IMR-90 (cell line): ENCODE measurements at regions not wholly inside any gene's neighbourhood (a gene's known extent, or its start where the extent isn't known, plus 50 kb on each side); places are given as distances from the start of the nearest gene placed in this dataset.

Experiments used
- ATAC-seq: fragments of 200-7000 bp; cut with Tn5 transposase; 2 replicates; pipeline ENCODE4 v1.9.1; 2020; ENCODE audit warnings: low read depth, mild to moderate bottlenecking, moderate library complexity
- BruUV-seq: library from RNA; stranded (reverse); fragments of 400-500 nt; replicated peaks from 2 replicates; lab custom pipeline; 2021; lab: Mats Ljungman, UMichigan
- CTCF ChIA-PET: fragments of 300-600 bp; formaldehyde crosslinking; extraction: SDS; loops from one replicate; lab custom pipeline; 2021; ENCODE audit warnings: antibody characterized with exemption; lab: Yijun Ruan, JAX
- POLR2A ChIA-PET: fragments of 300-600 bp; sonication (Branson Sonifier 250); formaldehyde crosslinking; loops from one replicate; lab custom pipeline; 2022; ENCODE audit warnings: antibody characterized with exemption; ENCODE audit not compliant: unreplicated experiment; lab: Charles Lee
- DNase-seq: peaks from one replicate; pipeline ENCODE4 v3.0.0; 2013
- H2AFZ ChIP-seq: replicated peaks from 2 replicates; pipeline ENCODE3; 2013; ENCODE audit warnings: low read length, mild to moderate bottlenecking; ENCODE audit not compliant: poor library complexity
- H2AK5ac ChIP-seq: 2 replicates; pipeline ENCODE4 v1.6.1; 2013; ENCODE audit warnings: low read depth, low read length, inconsistent platforms
- H2AK9ac ChIP-seq: replicated peaks from 2 replicates; pipeline ENCODE3; 2013; ENCODE audit warnings: mild to moderate bottlenecking, low read depth, low read length, moderate library complexity; ENCODE audit not compliant: poor library complexity
- H2BK120ac ChIP-seq: 2 replicates; pipeline ENCODE4 v1.6.1; 2013; ENCODE audit warnings: low read depth, low read length, inconsistent platforms
- H2BK15ac ChIP-seq: 3 replicates; pipeline ENCODE4 v1.6.1; 2013; ENCODE audit warnings: low read depth, low read length, inconsistent platforms
- H2BK20ac ChIP-seq: 2 replicates; pipeline ENCODE4 v1.6.1; 2013; ENCODE audit warnings: low read depth, mild to moderate bottlenecking, inconsistent platforms, low read length, moderate library complexity
- H2BK5ac ChIP-seq: 2 replicates; pipeline ENCODE4 v1.6.1; 2013; ENCODE audit warnings: mild to moderate bottlenecking, low read depth, low read length, inconsistent platforms; ENCODE audit not compliant: poor library complexity, severe bottlenecking
- H3K14ac ChIP-seq: replicated peaks from 2 replicates; pipeline ENCODE4 v1.6.1; 2013; ENCODE audit warnings: low read depth, low read length, inconsistent platforms
- H3K18ac ChIP-seq: 2 replicates; pipeline ENCODE4 v1.6.1; 2013; ENCODE audit warnings: low read depth, low read length, control low read depth
- H3K23ac ChIP-seq: 2 replicates; pipeline ENCODE4 v1.6.1; 2013; ENCODE audit warnings: low read depth, low read length, inconsistent platforms
- H3K27ac ChIP-seq: 2 replicates; pipeline ENCODE4 v1.5.1; 2013; ENCODE audit warnings: mild to moderate bottlenecking, control low read depth, low read length; ENCODE audit not compliant: insufficient read depth
- H3K27me3 ChIP-seq: 2 replicates; pipeline ENCODE4 v1.6.1; 2013; ENCODE audit warnings: low read length; ENCODE audit not compliant: control insufficient read depth, insufficient read depth
- H3K36me3 ChIP-seq: 2 replicates; pipeline ENCODE4 v1.6.1; 2013; ENCODE audit warnings: low read length, mixed read lengths; ENCODE audit not compliant: control insufficient read depth, insufficient read depth
- H3K4ac ChIP-seq: 2 replicates; pipeline ENCODE4 v1.6.1; 2013; ENCODE audit warnings: low read depth, low read length, inconsistent platforms
- H3K4me1 ChIP-seq: 2 replicates; pipeline ENCODE4 v1.6.1; 2013; ENCODE audit warnings: low read length, mixed read lengths; ENCODE audit not compliant: control insufficient read depth, insufficient read depth
- H3K4me2 ChIP-seq: 2 replicates; pipeline ENCODE4 v1.6.1; 2013; ENCODE audit warnings: low read depth, mild to moderate bottlenecking, control low read depth, low read length, moderate library complexity
- H3K4me3 ChIP-seq: 2 replicates; pipeline ENCODE4 v1.5.1; 2013; ENCODE audit warnings: low read depth, mild to moderate bottlenecking, control low read depth, low read length, moderate library complexity; ENCODE audit not compliant: insufficient read depth
- H3K56ac ChIP-seq: 2 replicates; pipeline ENCODE4 v1.6.1; 2013; ENCODE audit warnings: low read length, inconsistent platforms; ENCODE audit not compliant: insufficient read depth; ENCODE audit errors: extremely low read depth
- H3K79me1 ChIP-seq, 2 experiments: 2 replicates each; pipeline ENCODE4 v1.6.1; 2013; ENCODE audit warnings: low read length in 2 of 2, inconsistent platforms in 1 of 2, low read depth in 1 of 2
- H3K9ac ChIP-seq: 2 replicates; pipeline ENCODE4 v1.6.1; 2013; ENCODE audit warnings: low read depth, low read length, control low read depth
- H3K9me1 ChIP-seq: 2 replicates; pipeline ENCODE4 v1.6.1; 2013; ENCODE audit warnings: low read length, inconsistent platforms; ENCODE audit not compliant: insufficient read depth
- H3K9me3 ChIP-seq: 2 replicates; pipeline ENCODE4 v1.6.1; 2013; ENCODE audit warnings: low read length; ENCODE audit not compliant: control insufficient read depth, insufficient read depth
- H4K20me1 ChIP-seq: 2 replicates; pipeline ENCODE4 v1.6.1; 2013; ENCODE audit warnings: low read length, inconsistent platforms; ENCODE audit not compliant: insufficient read depth
- H4K5ac ChIP-seq: 2 replicates; pipeline ENCODE4 v1.6.1; 2013; ENCODE audit warnings: mild to moderate bottlenecking, low read depth, low read length, control low read depth
- H4K8ac ChIP-seq, 2 experiments: 2 replicates each; pipeline ENCODE4 v1.6.1; 2013; ENCODE audit warnings: low read depth in 2 of 2, low read length in 2 of 2, control low read depth in 1 of 2, inconsistent platforms in 1 of 2
- H4K91ac ChIP-seq: 2 replicates; pipeline ENCODE4 v1.6.1; 2013; ENCODE audit warnings: low read depth, low read length, inconsistent platforms; ENCODE audit not compliant: insufficient read depth
- BHLHE40 ChIP-seq: fragments of 150-350 bp; IDR thresholded peaks from 2 replicates; pipeline ENCODE4 v1.6.1; 2016; ENCODE audit warnings: mild to moderate bottlenecking, low read depth, low read length
- CEBPB ChIP-seq: IDR thresholded peaks from 2 replicates; pipeline ENCODE4 v1.6.1; 2012; ENCODE audit warnings: low read depth, low read length, improper control_type of control experiment
- CHD1 ChIP-seq: IDR thresholded peaks from 2 replicates; pipeline ENCODE4 v1.6.1; 2012; ENCODE audit warnings: low read depth, low read length, improper control_type of control experiment
- CTCF ChIP-seq: conservative IDR thresholded peaks from 2 replicates; pipeline ENCODE4 v1.5.1; 2012; ENCODE audit warnings: mild to moderate bottlenecking, low read depth, low read length, improper control_type of control experiment
- ELK1 ChIP-seq: fragments of 150-350 bp; IDR thresholded peaks from 2 replicates; pipeline ENCODE4 v1.6.1; 2016; ENCODE audit warnings: low read depth, mild to moderate bottlenecking, low read length, moderate library complexity, borderline replicate concordance
- FOS ChIP-seq: fragments of 150-350 bp; IDR thresholded peaks from 2 replicates; pipeline ENCODE4 v1.6.1; 2016; ENCODE audit warnings: low read depth, low read length
- MAFK ChIP-seq: IDR thresholded peaks from 2 replicates; pipeline ENCODE4 v1.6.1; 2012; ENCODE audit warnings: low read depth, low read length, improper control_type of control experiment
- MAZ ChIP-seq: IDR thresholded peaks from 2 replicates; pipeline ENCODE4 v1.6.1; 2012; ENCODE audit warnings: low read depth, mild to moderate bottlenecking, low read length, improper control_type of control experiment, moderate library complexity, borderline replicate concordance
- MXI1 ChIP-seq: IDR thresholded peaks from 2 replicates; pipeline ENCODE4 v1.6.1; 2012; ENCODE audit warnings: low read depth, mild to moderate bottlenecking, low read length, moderate library complexity, borderline replicate concordance
- NFE2L2 ChIP-seq: fragments of 150-350 bp; IDR thresholded peaks from 2 replicates; pipeline ENCODE4 v1.6.1; 2016; ENCODE audit warnings: low read depth, mild to moderate bottlenecking, low read length
- POLR2A ChIP-seq: IDR thresholded peaks from 2 replicates; pipeline ENCODE4 v1.6.1; 2012; ENCODE audit warnings: mild to moderate bottlenecking, low read depth, low read length
- RAD21 ChIP-seq: IDR thresholded peaks from 2 replicates; pipeline ENCODE4 v1.6.1; 2012; ENCODE audit warnings: low read length, improper control_type of control experiment
- RCOR1 ChIP-seq: IDR thresholded peaks from 2 replicates; pipeline ENCODE4 v1.6.1; 2012; ENCODE audit warnings: mild to moderate bottlenecking, low read length, improper control_type of control experiment; ENCODE audit not compliant: insufficient replicate concordance
- RFX5 ChIP-seq: IDR thresholded peaks from 2 replicates; pipeline ENCODE4 v1.8.0; 2012; ENCODE audit warnings: low read depth, mild to moderate bottlenecking, low read length, moderate library complexity
- SMC3 ChIP-seq: fragments of 150-350 bp; IDR thresholded peaks from 2 replicates; pipeline ENCODE4 v1.6.1; 2016; ENCODE audit warnings: low read depth, mild to moderate bottlenecking, antibody characterized with exemption, low read length, moderate library complexity
- USF2 ChIP-seq: fragments of 150-350 bp; IDR thresholded peaks from 2 replicates; pipeline ENCODE4 v1.6.1; 2017; ENCODE audit warnings: mild to moderate bottlenecking, antibody characterized with exemption, low read length, low read depth
- WGBS, 2 experiments: methylation state at CpG; one replicate each; pipeline versions ENCODE4 v1.1.5 to v1.1.7; 2013; ENCODE audit warnings: missing lambda C conversion rate in 2 of 2; ENCODE audit not compliant: insufficient read length in 1 of 2; ENCODE audit errors: extremely low coverage in 2 of 2; 5-methylcytosine and 5-hydroxymethylcytosine counted together
- dilution Hi-C: fragments of 300-500 bp; cut with HindIII; formaldehyde crosslinking; loops from one replicate; pipeline ENCODE4 v1.14.3; 2018; ENCODE audit warnings: low sequenced_read_pairs; ENCODE audit not compliant: unreplicated experiment
- in situ Hi-C: fragments of 300-500 bp; cut with MboI; formaldehyde crosslinking; loops from 3 replicates; pipeline ENCODE4 v1.14.3; 2019; ENCODE audit warnings: low sequenced_read_pairs, inconsistent platforms, mixed read lengths
- intact Hi-C: fragments of 100-400 bp; cut with micrococcal nuclease; formaldehyde crosslinking; loops from 2 replicates; pipeline ENCODE4 v1.10.0; 2022

- Histone ChIP-seq H3K4me1 (no peaks in the 10 kb centered on the region), H2BK15ac (no peak overlapping the region), H4K91ac (no peak overlapping the region), H3K18ac (no peak overlapping the region), H3K4ac (no peak overlapping the region), H2BK120ac (no peak overlapping the region), H3K36me3 (no peaks in the 10 kb centered on the region), H3K27me3 (no peaks in the 10 kb centered on the region), H2AK5ac (no peak overlapping the region), H3K9ac (no peak overlapping the region), H3K14ac (no peak overlapping the region), H3K56ac (no peak overlapping the region), H4K8ac (no peak overlapping the region), H4K5ac (no peak overlapping the region), H2BK5ac (no peak overlapping the region), H2AFZ (no peak overlapping the region), H2AK9ac (no peak overlapping the region), H3K9me3 (peaks cover 2% of the 10 kb centered on the region; the same call in 1 of the 2 replicates), H4K20me1 (no peaks in the 10 kb centered on the region; the same call in 1 of the 2 replicates), H3K4me3 (no peak overlapping the region), H3K23ac (no peak overlapping the region), H3K79me1 (no peaks in the 10 kb centered on the region), H3K4me2 (no peak overlapping the region), H2BK20ac (no peak overlapping the region), H3K9me1 (no peaks in the 10 kb centered on the region), H3K27ac (no peak overlapping the region)
- intact Hi-C loops (no loop called here), dilution Hi-C loops (no loop called here), in situ Hi-C loops (no loop called here)
- POLR2A ChIA-PET = interaction anchor here (0.6 kb wide), 1 partner anchor 839 kb away, joined by 10 read pairs; no protein-coding TSS in a partner anchor
- CTCF ChIA-PET = no interaction called here
- DNase-seq (no peak), ATAC-seq (no peak)
- no TSS peak for BruUV-seq
- TF ChIP-seq RCOR1 (no peak), MAZ (no peak), POLR2A (no peak), CEBPB (no peak), BHLHE40 (no peak), FOS (no peak), NFE2L2 (no peak), RFX5 (no peak), CTCF (no peak), USF2 (no peak), SMC3 (no peak), ELK1 (no peak), CHD1 (no peak), MXI1 (no peak), MAFK (no peak), RAD21 (no peak)
- no CpG with 5 or more reads among the region's 1 CpG for WGBS, 2 experiments
These were observed 232.0 kb upstream of the KLF8 start for GRCh38 chrX:56000174-56000573.
